Fibroblast of skin of back (primary cell): ENCODE measurements at regions not wholly inside any gene's neighbourhood (a gene's known extent, or its start where the extent isn't known, plus 50 kb on each side); places are given as distances from the start of the nearest gene placed in this dataset.

ENCODE experiments used
- DNase-seq: peaks from one replicate; pipeline ENCODE4 v3.0.0-alpha.2; 2013

- DNase-seq, result no peak
Observed at GRCh38 chr10:25661632-25662031, 272.4 kb upstream of the MYO3A start.

- no peak for DNase-seq
Observed at GRCh38 chr10:25666276-25666675, 267.8 kb upstream of the MYO3A start.

DNA sequence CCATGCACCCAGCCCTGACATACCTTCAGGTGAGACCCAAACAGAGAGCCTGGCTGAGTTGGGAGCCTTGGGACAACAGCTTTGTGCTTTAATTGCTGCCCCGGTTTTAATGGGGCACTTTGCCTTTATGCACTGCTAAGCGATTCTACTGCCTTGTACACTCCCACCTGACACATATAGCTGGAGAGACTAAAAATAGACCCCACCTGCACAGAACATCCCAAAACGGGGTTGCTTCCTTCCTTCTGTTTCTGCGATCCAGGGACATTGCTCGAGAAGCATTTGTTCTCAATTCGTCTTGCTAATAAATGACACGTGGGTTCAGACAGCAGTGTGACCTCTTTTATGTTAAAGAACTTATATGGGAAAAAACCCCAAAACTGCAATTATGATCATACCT lies 258.8 kb upstream of the MYO3A start:
- DNase-seq, result no peak

- DNase-seq, result no peak
Observed at GRCh38 chr10:25675615-25676014, 258.4 kb upstream of the MYO3A start.

DNA sequence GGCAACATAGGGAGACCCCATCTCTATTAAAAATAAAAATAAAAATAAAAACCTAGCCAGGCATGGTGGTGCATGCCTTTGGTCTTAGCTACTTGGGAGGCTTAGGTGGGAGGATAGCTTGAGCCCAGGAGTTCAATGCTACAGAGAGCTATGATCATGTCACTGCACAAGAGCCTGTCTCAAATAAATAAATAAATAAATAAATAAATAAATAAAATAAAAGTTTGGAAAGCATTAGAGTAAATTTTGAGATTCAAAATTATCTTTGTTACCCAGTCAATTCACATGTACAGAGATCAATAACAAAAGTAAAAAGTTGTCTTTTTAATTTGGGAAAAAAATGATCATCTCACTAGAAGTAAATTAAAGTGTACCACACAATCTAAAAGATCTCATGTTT lies 255.8 kb upstream of the MYO3A start:
- no peak for DNase-seq

GRCh38 chr10:25678666-25679065 lies 255.4 kb upstream of the MYO3A start:
- no peak for DNase-seq

DNA sequence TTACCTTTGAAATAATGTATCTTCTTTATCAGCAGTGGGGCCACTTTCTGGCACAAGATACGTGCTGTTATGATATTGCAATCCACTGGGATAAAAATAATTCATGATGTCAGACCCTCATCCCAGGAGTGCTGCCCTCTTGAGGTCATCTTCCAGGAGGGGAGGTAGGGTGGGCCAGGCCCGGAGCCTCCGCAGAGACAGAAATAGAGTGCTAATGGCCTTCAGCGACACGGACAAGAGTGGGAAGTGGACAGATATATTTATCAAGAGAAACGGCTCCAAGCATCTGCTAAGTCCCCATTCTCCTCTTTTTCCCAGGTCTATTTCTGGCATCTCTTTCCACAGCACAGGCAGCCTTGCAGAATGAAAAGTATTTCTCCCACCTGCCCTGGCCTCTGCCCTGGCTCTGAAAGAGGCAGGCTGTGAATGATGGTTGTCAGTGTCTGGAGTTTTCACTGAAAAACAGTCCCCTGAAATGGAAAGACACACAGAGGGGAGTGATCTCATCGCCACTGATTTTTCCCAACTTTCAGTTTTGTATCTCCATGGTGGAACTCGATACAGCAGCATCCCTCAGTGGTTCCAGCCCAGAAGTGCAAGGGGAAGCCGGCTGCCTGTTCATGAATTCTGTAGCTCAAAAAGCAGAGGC lies 251.7 kb upstream of the MYO3A start:
- no peak for DNase-seq

- no peak for DNase-seq
Observed at GRCh38 chr10:25683344-25683743, 250.7 kb upstream of the MYO3A start.

DNA sequence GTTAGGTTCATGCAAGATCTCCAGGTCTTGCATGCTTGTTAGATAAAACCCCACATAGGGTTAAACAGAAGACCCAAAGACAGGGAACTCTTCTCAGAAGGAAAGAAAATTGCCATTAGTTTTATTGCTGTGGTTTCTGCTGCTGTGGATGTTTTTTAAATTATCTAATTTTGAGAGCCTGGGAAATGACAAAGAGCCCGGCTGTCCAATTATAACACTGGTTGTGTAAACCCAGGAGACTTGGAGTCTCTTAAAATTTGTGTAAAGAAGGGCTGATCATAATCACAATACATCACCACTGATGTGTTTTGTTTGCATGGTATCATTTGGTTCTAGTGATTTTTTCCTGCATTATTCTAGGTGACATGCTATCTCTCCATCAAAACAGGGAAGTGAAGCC lies 246.5 kb upstream of the MYO3A start:
- DNase-seq, result no peak

- no peak for DNase-seq
Observed at GRCh38 chr10:25689346-25690100, 244.5 kb upstream of the MYO3A start.

DNA sequence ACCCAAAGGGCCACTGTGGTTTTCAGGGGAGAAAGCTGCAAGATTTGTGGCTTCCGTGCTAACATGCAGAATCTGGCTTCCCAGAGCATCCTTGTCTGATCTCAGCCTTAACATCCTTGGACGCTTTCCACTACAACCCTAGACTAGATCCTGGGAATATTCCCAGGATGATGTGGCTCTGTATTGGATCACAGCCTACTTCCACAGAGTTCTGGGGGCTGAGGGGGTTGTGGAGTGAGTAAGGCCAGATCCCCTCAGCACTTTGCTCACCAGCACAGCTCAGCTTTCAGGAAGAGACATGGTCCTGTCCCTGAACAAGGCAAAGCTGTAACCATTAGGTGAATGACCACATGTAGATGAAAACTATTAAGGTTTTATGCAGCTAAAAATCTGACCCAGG lies 241.3 kb upstream of the MYO3A start:
- no peak for DNase-seq

GRCh38 chr10:25694206-25694933 lies 239.7 kb upstream of the MYO3A start:
- no peak for DNase-seq

GRCh38 chr10:25694971-25695370 lies 239.1 kb upstream of the MYO3A start:
- no peak for DNase-seq

- DNase-seq, result no peak
Observed at GRCh38 chr10:25695586-25695985, 238.4 kb upstream of the MYO3A start.

- no peak for DNase-seq
Observed at GRCh38 chr10:25696013-25696708, 237.9 kb upstream of the MYO3A start.

DNA sequence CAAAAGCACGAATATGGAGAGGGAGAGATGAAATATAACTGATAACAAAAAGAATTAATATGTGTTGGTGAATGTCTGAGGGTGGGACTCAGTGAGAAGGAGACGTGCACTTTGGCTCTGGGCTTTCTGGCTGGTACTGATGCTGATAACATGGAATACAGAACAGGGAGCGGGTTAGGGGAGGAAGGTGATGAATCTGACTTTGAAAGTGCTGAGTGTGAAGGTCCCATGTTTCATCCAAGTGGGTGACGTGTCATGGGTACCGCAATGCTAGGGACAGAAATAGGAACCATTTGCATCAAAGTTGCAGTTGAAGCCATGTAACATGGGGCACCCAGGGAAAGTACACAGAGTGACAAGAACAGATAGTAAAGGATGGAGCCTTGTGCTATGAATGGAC lies 236.6 kb upstream of the MYO3A start:
- DNase-seq, result no peak

- no peak for DNase-seq
Observed at GRCh38 chr10:25698638-25699037, 235.4 kb upstream of the MYO3A start.

DNA sequence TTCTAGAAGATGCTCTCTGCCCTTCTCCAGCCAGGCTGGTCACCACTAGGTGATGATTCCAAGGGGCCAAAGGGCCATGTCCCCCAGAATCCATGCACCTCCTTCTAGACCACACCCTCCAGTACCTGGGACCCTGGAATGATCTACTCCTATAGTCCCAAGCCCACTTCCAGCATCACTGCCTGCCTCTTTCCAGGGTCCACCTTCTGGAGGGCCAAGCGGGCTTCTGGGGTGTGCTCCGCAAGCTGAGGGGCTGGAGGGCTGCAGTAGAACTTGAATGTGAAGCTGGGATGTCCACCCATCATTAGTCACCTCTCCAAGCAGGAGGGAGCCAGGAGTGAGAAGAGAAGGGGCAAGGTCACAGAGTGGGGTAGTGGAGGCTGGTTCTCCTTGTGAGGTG lies 234.4 kb upstream of the MYO3A start:
- no peak for DNase-seq

GRCh38 chr10:25701652-25702051 lies 232.4 kb upstream of the MYO3A start:
- no peak for DNase-seq

GRCh38 chr10:25704622-25705021 lies 229.4 kb upstream of the MYO3A start:
- DNase-seq, result no peak

DNA sequence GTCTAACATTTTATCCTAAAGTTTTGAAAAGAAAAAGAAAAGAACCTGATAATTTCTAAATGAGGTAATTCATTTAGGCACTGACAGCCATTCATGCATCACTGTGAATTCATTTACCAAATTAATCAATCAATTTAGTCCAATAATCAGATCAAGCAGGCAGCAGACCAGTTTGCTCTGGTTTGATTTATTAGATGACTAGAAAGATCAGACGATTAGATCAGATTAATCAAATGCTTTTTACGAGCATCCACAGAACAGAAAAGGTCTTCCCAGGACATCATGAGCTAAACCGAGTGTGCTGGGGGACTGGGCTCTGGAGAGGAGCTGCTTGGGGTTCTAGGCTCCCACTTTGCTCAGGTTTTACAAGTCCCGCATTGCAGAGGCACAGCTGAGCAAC lies 226.5 kb upstream of the MYO3A start:
- no peak for DNase-seq

- no peak for DNase-seq
Observed at GRCh38 chr10:25707976-25708671, 225.9 kb upstream of the MYO3A start.

GRCh38 chr10:25713894-25714240 lies 220.2 kb upstream of the MYO3A start:
- DNase-seq, result no peak
